ENCODE measurements at regions not wholly inside any gene's neighbourhood (a gene's known extent, or its start where the extent isn't known, plus 50 kb on each side); places are given as distances from the start of the nearest gene placed in this dataset.

- peak in 1 of 4 donors; percentile 92 for ATAC-seq
Observed at GRCh38 chr9:115531410-115532125, 413.6 kb upstream of the TNC start.

GRCh38 chr9:115533511-115533910 lies 415.6 kb upstream of the TNC start:
- Histone ChIP-seq H3K4me3 (no peak overlapping the region), H3K27ac (no peak overlapping the region), H3K4me1 (peaks cover 0 to 3% (median 0%) of the 10 kb centered on the region in 12 donors), H3K27me3 (no peaks in the 10 kb centered on the region), H3K36me3 (no peaks in the 10 kb centered on the region), H3K9me3 (no peaks in the 10 kb centered on the region)
- intact Hi-C loops (cut with DNase I), result no loop called here
- no peak for ATAC-seq
- no peak for TF ChIP-seq POLR2A (IDR thresholded peaks at IDR 0.05)
- TF ChIP-seq CTCF (IDR thresholded peaks at IDR 0.05), result no peak
- no peak for DNase-seq

More at GRCh38 chr9:115531410-115532125, 413.6 kb upstream of the TNC start:
- Histone ChIP-seq H3K36me3 (no peaks in the 10 kb centered on the region), H3K9me3 (no peaks in the 10 kb centered on the region), H3K27me3 (no peaks in the 10 kb centered on the region), H3K4me1 (peaks cover 0 to 3% (median 0%) of the 10 kb centered on the region in 12 donors), H3K4me3 (no peak overlapping the region), H3K27ac (no peak overlapping the region)
- intact Hi-C loops (cut with DNase I), result no loop called here
- TF ChIP-seq POLR2A (IDR thresholded peaks at IDR 0.05) (no peak), CTCF (IDR thresholded peaks at IDR 0.05) (no peak)
- no peak for DNase-seq
- 41 to 52% (median 47%) methylated on average over 1 of the region's 1 CpG for WGBS, 4 donors

GRCh38 chr9:115540091-115540490 lies 422.1 kb upstream of the TNC start:
- 41 to 60% (median 48%) methylated on average over 2 of the region's 2 CpGs for WGBS, 4 donors
- no peaks in the 10 kb centered on the region for H3K27me3 ChIP-seq
- intact Hi-C loops (cut with DNase I), result no loop called here
- no peak overlapping the region for H3K4me3 ChIP-seq
- DNase-seq, result no peak
- no peaks in the 10 kb centered on the region for H3K36me3 ChIP-seq
- no peaks in the 10 kb centered on the region for H3K4me1 ChIP-seq
- no peaks in the 10 kb centered on the region for H3K9me3 ChIP-seq
- no peak for ATAC-seq
- H3K27ac ChIP-seq, result no peak overlapping the region
- TF ChIP-seq CTCF (IDR thresholded peaks at IDR 0.05), result no peak
- TF ChIP-seq POLR2A (IDR thresholded peaks at IDR 0.05), result no peak

- no peak for ATAC-seq
- 75 to 85% (median 77%) methylated on average over 1 of the region's 1 CpG for WGBS, 4 donors
- TF ChIP-seq POLR2A (IDR thresholded peaks at IDR 0.05), result no peak
- TF ChIP-seq CTCF (IDR thresholded peaks at IDR 0.05), result no peak
- H3K27ac ChIP-seq, result no peak overlapping the region
- no peak overlapping the region for H3K4me3 ChIP-seq
- no peaks in the 10 kb centered on the region for H3K36me3 ChIP-seq
- DNase-seq, result no peak
- intact Hi-C loops (cut with DNase I), result no loop called here
- no peaks in the 10 kb centered on the region for H3K4me1 ChIP-seq
- no peaks in the 10 kb centered on the region for H3K27me3 ChIP-seq
- H3K9me3 ChIP-seq, result no peaks in the 10 kb centered on the region
Observed at GRCh38 chr9:115543511-115543910, 425.6 kb upstream of the TNC start.
